Sigmoid colon (tissue), 6 donors: ENCODE measurements at regions not wholly inside any gene's neighbourhood (a gene's known extent, or its start where the extent isn't known, plus 50 kb on each side); places are given as distances from the start of the nearest gene placed in this dataset.
"Not testable (repeated sequence)": the region's sequence is repeated elsewhere in the genome, so short reads cannot be mapped to it uniquely, and the experiment has no call there.

Source experiments
- DNase-seq: peaks from one replicate; pipeline ENCODE4 v3.0.0-alpha.2; 2019
- H3K27ac ChIP-seq, 4 donors: fragments of 200-600 bp; sonication (generic); one replicate each; pipeline ENCODE4 v1.5.1; 2016 to 2019; ENCODE audit warnings: mild to moderate bottlenecking in 1 of 4
- H3K27me3 ChIP-seq, 3 donors: fragments of 200-600 bp; sonication (generic); one replicate each; pipeline ENCODE4 v1.5.1; 2019; ENCODE audit warnings: mild to moderate bottlenecking in 1 of 3
- H3K36me3 ChIP-seq, 4 donors: fragments of 200-600 bp; sonication (generic); one replicate each; pipeline ENCODE4 v1.5.1; 2016 to 2019
- H3K4me1 ChIP-seq, 4 donors: fragments of 200-600 bp; sonication (generic); one replicate each; pipeline ENCODE4 v1.5.1; 2017 to 2019
- H3K4me3 ChIP-seq, 4 donors: fragments of 200-600 bp; sonication (generic); one replicate each; pipeline ENCODE4 v1.5.1; 2017 to 2019; ENCODE audit warnings: mild to moderate bottlenecking in 2 of 4, moderate library complexity in 1 of 4
- H3K9me3 ChIP-seq, 4 donors: fragments of 200-600 bp in 3 of 4; sonication (generic) in 3 of 4; one replicate each; pipeline versions ENCODE4 v1.5.1 to v1.6.1; 2013 to 2019
- EP300 ChIP-seq, 4 donors: sonication (generic); formaldehyde crosslinking; IDR thresholded peaks; one replicate each; pipeline ENCODE4 v1.6.1; 2017; ENCODE audit warnings: antibody characterized with exemption in 4 of 4
- POLR2A ChIP-seq, 2 donors: fragments of 450-650 bp; IDR thresholded peaks; one replicate each; pipeline ENCODE4 v1.6.1; 2016; ENCODE audit warnings: antibody characterized with exemption in 2 of 2, mild to moderate bottlenecking in 2 of 2, moderate library complexity in 2 of 2
- POLR2AphosphoS5 ChIP-seq, 4 donors: sonication (generic); formaldehyde crosslinking; IDR thresholded peaks; one replicate each; pipeline ENCODE4 v1.6.1; 2017; ENCODE audit warnings: antibody characterized with exemption in 4 of 4
- WGBS, 2 donors: extraction: QIAGEN DNeasy Blood & Tissue Kit; methylation state at CpG; one replicate each; pipeline ENCODE4 v1.1.7; 2013; 5-methylcytosine and 5-hydroxymethylcytosine counted together
- intact Hi-C: fragments of 100-400 bp; cut with DNase I; formaldehyde crosslinking; loops from one replicate; pipeline ENCODE4 v1.15.1; 2023
- TF ChIP-seq, protein P1 (sequence below), 4 experiments: fragments of 450-650 bp in 3 of 4; fragments of 200-600 bp in 1 of 4; IDR thresholded peaks; one replicate each; pipeline ENCODE4 v1.5.1; 2016 to 2019; ENCODE audit warnings: antibody characterized with exemption in 4 of 4, mild to moderate bottlenecking in 3 of 4, moderate library complexity in 2 of 4
- donor health status: healthy with polysubstance abuse.
- donor health status: healthy.

DNA sequence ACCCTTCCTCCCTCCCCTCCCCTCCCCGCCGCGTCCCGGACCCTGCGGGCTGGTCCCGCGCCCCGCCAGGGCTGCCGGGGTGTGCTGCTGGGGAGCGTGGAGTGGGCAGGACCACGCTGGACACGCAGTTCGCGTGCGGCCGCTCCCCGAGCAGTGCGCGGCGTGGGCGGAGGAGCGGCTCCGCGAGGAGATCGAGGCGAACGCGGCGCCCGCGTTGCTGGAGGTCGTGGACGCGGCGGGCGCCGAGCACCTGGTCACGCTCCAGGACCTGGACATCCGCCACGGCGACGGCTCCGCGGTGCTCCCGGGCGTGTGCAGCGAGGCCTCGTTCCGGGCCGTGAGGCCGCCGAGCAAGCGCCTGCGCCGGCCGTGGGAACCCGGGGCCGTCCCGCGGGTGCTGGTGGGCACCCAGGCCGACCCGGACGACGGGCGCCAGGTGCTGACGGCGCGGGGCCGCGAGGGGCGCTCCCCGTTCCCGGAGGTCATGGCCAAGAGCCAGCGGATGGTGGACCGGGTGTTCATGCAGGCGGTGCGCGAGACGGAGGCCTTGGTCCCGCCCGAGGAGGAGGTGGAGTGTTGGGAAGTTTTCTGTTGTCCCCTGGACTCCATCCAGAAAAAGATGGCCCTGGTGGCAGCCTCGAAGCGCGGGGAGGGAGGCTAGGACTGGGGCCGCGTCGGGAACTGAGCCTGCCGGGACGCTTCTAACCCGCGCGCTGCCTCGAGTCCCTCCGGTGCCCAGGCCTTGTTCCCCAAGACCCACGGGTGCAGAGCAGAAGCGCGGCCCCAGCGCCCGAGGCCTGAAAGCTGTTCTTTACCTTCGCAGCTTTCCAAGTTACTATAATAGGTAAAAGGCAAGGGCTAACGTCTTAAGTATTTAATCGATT is 54.7 kb upstream of the EIF5 start:
- intact Hi-C loops = no loop called here
- TF ChIP-seq EP300 (IDR thresholded peaks at IDR 0.05) (no peak), POLR2AphosphoS5 (IDR thresholded peaks at IDR 0.05) (no peak), POLR2A (IDR thresholded peaks at IDR 0.05) (no peak)
- TF ChIP-seq, protein P1, sequence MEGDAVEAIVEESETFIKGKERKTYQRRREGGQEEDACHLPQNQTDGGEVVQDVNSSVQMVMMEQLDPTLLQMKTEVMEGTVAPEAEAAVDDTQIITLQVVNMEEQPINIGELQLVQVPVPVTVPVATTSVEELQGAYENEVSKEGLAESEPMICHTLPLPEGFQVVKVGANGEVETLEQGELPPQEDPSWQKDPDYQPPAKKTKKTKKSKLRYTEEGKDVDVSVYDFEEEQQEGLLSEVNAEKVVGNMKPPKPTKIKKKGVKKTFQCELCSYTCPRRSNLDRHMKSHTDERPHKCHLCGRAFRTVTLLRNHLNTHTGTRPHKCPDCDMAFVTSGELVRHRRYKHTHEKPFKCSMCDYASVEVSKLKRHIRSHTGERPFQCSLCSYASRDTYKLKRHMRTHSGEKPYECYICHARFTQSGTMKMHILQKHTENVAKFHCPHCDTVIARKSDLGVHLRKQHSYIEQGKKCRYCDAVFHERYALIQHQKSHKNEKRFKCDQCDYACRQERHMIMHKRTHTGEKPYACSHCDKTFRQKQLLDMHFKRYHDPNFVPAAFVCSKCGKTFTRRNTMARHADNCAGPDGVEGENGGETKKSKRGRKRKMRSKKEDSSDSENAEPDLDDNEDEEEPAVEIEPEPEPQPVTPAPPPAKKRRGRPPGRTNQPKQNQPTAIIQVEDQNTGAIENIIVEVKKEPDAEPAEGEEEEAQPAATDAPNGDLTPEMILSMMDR (IDR thresholded peaks at IDR 0.05) = no peak
- 12 to 16% methylated on average over 102 of the region's 102 CpGs for WGBS, 2 donors
- peak; percentile 69 for DNase-seq
- peak overlapping the region; percentile 10 to 41 (median 32) for H3K4me3 ChIP-seq
- no peaks in the 10 kb centered on the region for H3K9me3 ChIP-seq
- peaks cover 12 to 75% (median 54%) of the 10 kb centered on the region in 3 donors for H3K27me3 ChIP-seq
- H3K27ac ChIP-seq = peak overlapping the region; percentile 1 to 52 (median 32)
- no peaks in the 10 kb centered on the region for H3K36me3 ChIP-seq
- H3K4me1 ChIP-seq = peaks cover 0 to 18% (median 17%) of the 10 kb centered on the region in 4 donors

DNA sequence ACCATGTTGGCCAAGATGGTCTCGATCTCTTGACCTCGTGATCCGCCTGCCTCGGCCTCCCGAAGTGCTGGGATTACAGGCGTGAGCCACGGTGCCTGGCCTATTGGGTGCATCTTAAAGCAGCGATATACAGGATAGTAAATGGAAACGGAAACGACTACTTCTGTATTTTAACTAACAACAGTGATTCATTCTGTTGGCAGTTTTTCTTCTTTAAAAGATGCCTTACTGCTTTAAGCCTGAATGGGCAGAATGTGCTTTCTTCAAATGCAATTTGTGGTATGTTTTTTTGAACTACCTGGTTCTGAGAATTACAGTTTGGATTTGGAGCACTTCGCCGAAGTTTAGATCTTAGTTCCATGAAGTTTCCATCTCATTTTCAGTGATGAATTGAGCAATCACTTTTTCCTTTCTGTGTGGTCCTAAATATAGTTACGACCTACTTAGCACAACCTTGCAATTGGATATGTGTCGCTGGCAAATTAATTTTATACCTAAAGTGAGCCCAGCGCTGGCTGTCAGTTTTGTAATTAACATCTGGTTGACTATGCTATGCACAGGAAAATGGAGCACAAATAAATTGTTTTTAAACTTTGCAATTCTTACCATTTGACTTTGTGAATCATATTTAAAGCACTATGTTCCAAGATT is 53.6 kb upstream of the EIF5 start:
- Histone ChIP-seq H3K9me3 (no peaks in the 10 kb centered on the region), H3K27ac (peak overlapping the region in 2 of 4 donors; percentile 1 to 36), H3K4me1 (peaks cover 0 to 18% (median 16%) of the 10 kb centered on the region in 4 donors), H3K27me3 (peaks cover 11 to 72% (median 46%) of the 10 kb centered on the region in 3 donors), H3K36me3 (no peaks in the 10 kb centered on the region), H3K4me3 (no peak overlapping the region)
- WGBS, 2 donors = 59 to 73% methylated on average over 15 of the region's 15 CpGs
- DNase-seq = no peak
- intact Hi-C loops = no loop called here
- TF ChIP-seq EP300 (IDR thresholded peaks at IDR 0.05) (no peak), POLR2AphosphoS5 (IDR thresholded peaks at IDR 0.05) (no peak), POLR2A (IDR thresholded peaks at IDR 0.05) (no peak)
- TF ChIP-seq, protein P1 (IDR thresholded peaks at IDR 0.05) = no peak

GRCh38 chr14:103281496-103282231 is 52.4 kb upstream of the EIF5 start:
- intact Hi-C loops = no loop called here
- H3K27me3 ChIP-seq = peaks cover 11 to 59% (median 37%) of the 10 kb centered on the region in 3 donors
- no peak overlapping the region for H3K4me3 ChIP-seq
- H3K36me3 ChIP-seq = no peaks in the 10 kb centered on the region
- no peak overlapping the region for H3K27ac ChIP-seq
- WGBS, 2 donors = 58 to 65% methylated on average over 11 of the region's 11 CpGs
- DNase-seq = peak; percentile 82
- H3K9me3 ChIP-seq = no peaks in the 10 kb centered on the region
- peaks cover 0 to 18% (median 16%) of the 10 kb centered on the region in 4 donors for H3K4me1 ChIP-seq
- TF ChIP-seq POLR2AphosphoS5 (IDR thresholded peaks at IDR 0.05) (no peak), POLR2A (IDR thresholded peaks at IDR 0.05) (no peak), EP300 (IDR thresholded peaks at IDR 0.05) (no peak)
- TF ChIP-seq, protein P1 (IDR thresholded peaks at IDR 0.05) = no peak

DNA sequence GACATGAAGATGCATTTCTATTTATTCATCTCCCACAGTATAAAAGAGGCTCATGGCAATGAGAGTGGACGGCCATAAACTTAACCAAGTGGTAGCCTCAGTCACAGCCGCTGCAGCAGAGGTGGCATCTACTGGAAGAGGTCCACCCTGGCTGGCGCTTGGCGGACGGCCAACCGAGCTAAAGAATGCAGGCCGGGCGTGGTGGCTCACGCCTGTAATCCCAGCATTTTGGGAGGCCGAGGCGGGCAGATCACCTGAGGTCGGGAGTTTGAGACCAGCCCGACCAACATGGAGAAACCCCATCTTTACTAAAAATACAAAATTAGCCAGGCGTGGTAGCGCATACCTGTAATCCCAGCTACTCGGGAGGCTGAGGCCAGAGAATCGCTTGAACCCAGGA is 51.7 kb upstream of the EIF5 start:
- H3K4me3 ChIP-seq, DNase-seq, intact Hi-C loops, H3K36me3 ChIP-seq, H3K27ac ChIP-seq, H3K9me3 ChIP-seq: not testable (repeated sequence)
- WGBS, 2 donors = 76 to 90% methylated on average over 17 of the region's 17 CpGs
- H3K4me1 ChIP-seq = peaks cover 0 to 18% (median 16%) of the 10 kb centered on the region in 4 donors
- peaks cover 11 to 59% (median 35%) of the 10 kb centered on the region in 3 donors for H3K27me3 ChIP-seq
